ENCODE measurements at regions not wholly inside any gene's neighbourhood (a gene's known extent, or its start where the extent isn't known, plus 50 kb on each side); places are given as distances from the start of the nearest gene placed in this dataset.
"Not testable (repeated sequence)": the region's sequence is repeated elsewhere in the genome, so short reads cannot be mapped to it uniquely, and the experiment has no call there.

DNA sequence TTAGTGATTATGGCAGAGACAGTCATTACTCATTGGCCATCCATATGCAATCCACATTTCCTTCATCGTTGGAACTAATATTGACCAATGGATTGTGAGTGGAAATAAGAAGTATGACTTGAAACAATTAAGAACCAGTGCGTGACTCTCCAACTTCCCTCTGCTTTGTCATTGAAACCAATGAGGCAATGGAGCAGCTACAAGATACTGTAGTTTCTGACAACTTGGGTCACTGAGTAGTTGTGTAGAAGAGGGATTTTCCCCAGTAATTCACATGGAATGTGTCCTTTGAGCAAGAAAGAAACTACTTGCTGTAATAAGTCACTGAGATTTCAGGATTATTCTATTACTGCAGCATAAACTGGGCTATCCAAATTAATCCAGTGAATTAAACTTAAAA is 785.3 kb upstream of the RIOK2 start:
- DNase-seq (ENCODE audit: insufficient read length, low spot score) (no peak), FAIRE-seq (no peak)
- no peak for TF ChIP-seq POLR2AphosphoS5 (IDR thresholded peaks at IDR 0.05; ENCODE audit: low read depth, low read length)

GRCh38 chr5:97979740-97980139 is 793.7 kb upstream of the RGMB start:
- no peak for TF ChIP-seq POLR2A (IDR thresholded peaks at IDR 0.05; ENCODE audit: low read depth, low read length)
- no peak for TF ChIP-seq POU2F2 (IDR thresholded peaks at IDR 0.05; ENCODE audit: low read depth, low read length)
- TF ChIP-seq POLR2AphosphoS5 (IDR thresholded peaks at IDR 0.05; ENCODE audit: low read depth, low read length) = no peak
- no peak for TF ChIP-seq SPI1 (IDR thresholded peaks at IDR 0.05; ENCODE audit: low read depth, low read length)
- no peak for FAIRE-seq
- DNase-seq (ENCODE audit: insufficient read length, low spot score) = no peak

- FAIRE-seq = no peak
- TF ChIP-seq POU2F2 (IDR thresholded peaks at IDR 0.05; ENCODE audit: low read depth, low read length) (no peak), POLR2A (IDR thresholded peaks at IDR 0.05; ENCODE audit: low read depth, low read length) (no peak)
- no peak for DNase-seq (ENCODE audit: insufficient read length, low spot score)
Observed at GRCh38 chr5:97980291-97980690, 793.2 kb upstream of the RGMB start.

DNA sequence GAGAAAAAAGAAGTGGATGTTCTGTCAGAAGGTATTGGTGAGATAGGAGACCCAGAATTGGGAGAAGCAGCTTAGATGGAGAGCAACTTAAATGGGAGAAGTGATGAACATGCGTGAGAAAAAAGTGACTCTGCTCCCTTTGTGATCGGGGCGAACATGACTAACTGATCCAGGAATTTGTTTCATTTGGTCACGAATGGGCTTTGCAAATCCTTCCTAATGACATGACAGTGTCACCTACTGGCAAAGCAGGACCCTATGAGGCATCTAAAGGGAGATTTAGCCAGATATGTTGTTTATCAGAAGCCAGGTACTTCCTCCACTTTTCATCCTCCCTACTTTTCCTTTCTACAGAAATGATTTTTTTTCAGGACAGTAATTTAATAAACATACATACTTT is 787.4 kb upstream of the RGMB start:
- TF ChIP-seq SPI1 (IDR thresholded peaks at IDR 0.05; ENCODE audit: low read depth, low read length) (no peak), POU2F2 (IDR thresholded peaks at IDR 0.05; ENCODE audit: low read depth, low read length) (no peak), PAX5 (IDR thresholded peaks at IDR 0.05; ENCODE audit: insufficient read depth, low read length, severe bottlenecking) (no peak), TAF1 (IDR thresholded peaks at IDR 0.05; ENCODE audit: low read depth, low read length) (no peak), POLR2AphosphoS5 (IDR thresholded peaks at IDR 0.05; ENCODE audit: low read depth, low read length) (no peak), POLR2A (IDR thresholded peaks at IDR 0.05; ENCODE audit: low read depth, low read length) (no peak)
- DNase-seq (ENCODE audit: insufficient read length, low spot score) (no peak), FAIRE-seq (no peak)

GRCh38 chr5:97991236-97991635 is 782.2 kb upstream of the RGMB start:
- DNase-seq (ENCODE audit: insufficient read length, low spot score) = no peak
- TF ChIP-seq SPI1 (IDR thresholded peaks at IDR 0.05; ENCODE audit: low read depth, low read length) = no peak
- no peak for TF ChIP-seq POLR2AphosphoS5 (IDR thresholded peaks at IDR 0.05; ENCODE audit: low read depth, low read length)
- no peak for TF ChIP-seq PAX5 (IDR thresholded peaks at IDR 0.05; ENCODE audit: insufficient read depth, low read length, severe bottlenecking)
- TF ChIP-seq TAF1 (IDR thresholded peaks at IDR 0.05; ENCODE audit: low read depth, low read length) = no peak
- TF ChIP-seq POU2F2 (IDR thresholded peaks at IDR 0.05; ENCODE audit: low read depth, low read length) = no peak
- TF ChIP-seq POLR2A (IDR thresholded peaks at IDR 0.05; ENCODE audit: low read depth, low read length) = no peak
- FAIRE-seq = no peak

DNA sequence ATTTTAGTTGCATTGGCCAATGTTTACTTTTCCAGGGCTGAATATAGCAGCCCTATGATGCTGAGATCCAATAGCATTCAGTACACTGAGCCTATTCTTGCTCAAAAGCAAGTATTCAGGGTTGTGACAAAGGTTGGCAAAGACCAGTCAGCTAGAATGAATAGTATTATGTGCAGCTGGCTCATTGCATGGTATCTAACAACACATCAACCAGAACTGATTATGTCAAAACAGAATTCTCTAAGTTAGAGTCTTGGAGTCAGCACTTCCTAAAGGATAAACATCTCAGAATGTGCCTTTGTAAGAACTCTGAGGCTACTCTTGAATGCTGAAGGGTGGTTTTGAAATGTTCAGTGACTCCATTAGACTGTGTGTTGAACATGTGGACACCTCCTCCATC is 774.5 kb upstream of the RGMB start:
- DNase-seq (ENCODE audit: insufficient read length, low spot score) (no peak), FAIRE-seq (no peak)
- no peak for TF ChIP-seq POU2F2 (IDR thresholded peaks at IDR 0.05; ENCODE audit: low read depth, low read length)
- no peak for TF ChIP-seq SPI1 (IDR thresholded peaks at IDR 0.05; ENCODE audit: low read depth, low read length)
- TF ChIP-seq TAF1 (IDR thresholded peaks at IDR 0.05; ENCODE audit: low read depth, low read length) = no peak
- no peak for TF ChIP-seq POLR2AphosphoS5 (IDR thresholded peaks at IDR 0.05; ENCODE audit: low read depth, low read length)
- TF ChIP-seq POLR2A (IDR thresholded peaks at IDR 0.05; ENCODE audit: low read depth, low read length) = no peak
- TF ChIP-seq PAX5 (IDR thresholded peaks at IDR 0.05; ENCODE audit: insufficient read depth, low read length, severe bottlenecking) = no peak

DNA sequence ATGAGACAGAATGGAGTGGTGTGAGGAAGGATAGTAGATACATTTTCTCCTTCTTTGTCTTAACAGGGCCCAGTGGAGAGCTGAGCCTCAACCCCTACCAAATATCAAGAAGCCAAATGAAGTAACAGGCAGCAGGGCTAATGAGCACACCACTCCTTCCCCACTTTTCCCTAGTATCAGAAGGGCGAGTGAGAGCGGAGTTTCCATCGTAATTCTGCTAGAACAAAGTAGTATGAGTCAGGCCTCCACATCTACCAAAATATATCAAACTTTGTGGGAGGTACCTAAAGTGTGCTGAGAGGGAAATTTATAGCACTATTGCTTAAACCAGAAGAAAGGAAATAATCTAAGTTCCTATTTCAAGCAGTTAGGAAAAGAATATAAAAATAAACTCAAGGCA is 769.0 kb upstream of the RGMB start:
- FAIRE-seq = no peak
- DNase-seq (ENCODE audit: insufficient read length, low spot score) = no peak
- TF ChIP-seq POU2F2 (IDR thresholded peaks at IDR 0.05; ENCODE audit: low read depth, low read length) (no peak), POLR2AphosphoS5 (IDR thresholded peaks at IDR 0.05; ENCODE audit: low read depth, low read length) (no peak), POLR2A (IDR thresholded peaks at IDR 0.05; ENCODE audit: low read depth, low read length) (no peak), PAX5 (IDR thresholded peaks at IDR 0.05; ENCODE audit: insufficient read depth, low read length, severe bottlenecking) (no peak), SPI1 (IDR thresholded peaks at IDR 0.05; ENCODE audit: low read depth, low read length) (no peak), TAF1 (IDR thresholded peaks at IDR 0.05; ENCODE audit: low read depth, low read length) (no peak)

DNA sequence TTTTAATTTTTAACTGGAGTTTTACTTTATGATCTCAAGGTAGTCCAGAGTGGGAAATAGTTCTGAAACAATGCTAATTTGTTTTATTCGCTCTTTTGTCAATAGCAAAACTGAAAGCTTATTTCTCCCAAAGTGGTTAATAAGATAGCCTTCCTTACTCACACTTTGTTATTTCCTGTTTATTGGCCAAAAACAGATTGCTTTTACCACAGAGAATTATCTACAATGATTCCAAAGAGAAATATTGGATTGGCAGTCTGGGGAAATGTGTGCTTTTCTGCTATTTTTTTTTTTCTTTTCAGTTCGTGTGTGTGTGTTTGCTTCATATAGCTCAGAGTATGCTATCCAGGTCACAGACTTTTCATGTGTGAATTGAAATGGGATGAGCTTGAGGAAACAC is 756.7 kb upstream of the RGMB start:
- DNase-seq (ENCODE audit: insufficient read length, low spot score) (no peak), FAIRE-seq (no peak)
- TF ChIP-seq TAF1 (IDR thresholded peaks at IDR 0.05; ENCODE audit: low read depth, low read length) (no peak), POLR2A (IDR thresholded peaks at IDR 0.05; ENCODE audit: low read depth, low read length) (no peak)

- DNase-seq (ENCODE audit: insufficient read length, low spot score); FAIRE-seq: not testable (repeated sequence)
Observed at GRCh38 chr5:98030273-98030672, 743.2 kb upstream of the RGMB start.

- DNase-seq (ENCODE audit: insufficient read length, low spot score); FAIRE-seq: not testable (repeated sequence)
Observed at GRCh38 chr5:98031036-98031435, 742.4 kb upstream of the RGMB start.

DNA sequence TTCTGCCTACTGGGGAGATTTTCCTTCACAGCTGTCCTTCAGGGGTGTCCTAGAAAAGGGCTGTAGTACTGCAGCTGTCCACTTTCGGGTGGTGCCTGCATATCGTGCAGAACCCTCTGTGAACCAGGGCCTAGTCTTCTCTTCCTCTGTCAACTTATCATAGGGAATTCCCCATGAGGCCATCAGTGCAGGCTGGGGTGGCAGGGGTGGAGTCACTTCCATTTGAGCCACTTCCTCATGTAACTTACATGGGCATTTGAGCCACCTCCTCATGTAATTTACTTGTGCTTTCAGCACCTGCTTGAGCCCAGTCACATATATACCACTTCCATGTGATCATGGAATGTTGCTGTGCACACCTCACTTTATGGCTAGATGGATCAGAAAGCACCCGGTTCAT is 742.0 kb upstream of the RGMB start:
- FAIRE-seq (no peak), DNase-seq (ENCODE audit: insufficient read length, low spot score) (no peak)
- TF ChIP-seq TAF1 (IDR thresholded peaks at IDR 0.05; ENCODE audit: low read depth, low read length) = no peak
- TF ChIP-seq POLR2AphosphoS5 (IDR thresholded peaks at IDR 0.05; ENCODE audit: low read depth, low read length) = no peak
- no peak for TF ChIP-seq POLR2A (IDR thresholded peaks at IDR 0.05; ENCODE audit: low read depth, low read length)
- TF ChIP-seq SPI1 (IDR thresholded peaks at IDR 0.05; ENCODE audit: low read depth, low read length) = peak; percentile 45
- no peak for TF ChIP-seq POU2F2 (IDR thresholded peaks at IDR 0.05; ENCODE audit: low read depth, low read length)
- TF ChIP-seq PAX5 (IDR thresholded peaks at IDR 0.05; ENCODE audit: insufficient read depth, low read length, severe bottlenecking) = no peak

GRCh38 chr5:98031926-98032325 is 741.5 kb upstream of the RGMB start:
- TF ChIP-seq PAX5 (IDR thresholded peaks at IDR 0.05; ENCODE audit: insufficient read depth, low read length, severe bottlenecking) = no peak
- no peak for TF ChIP-seq POU2F2 (IDR thresholded peaks at IDR 0.05; ENCODE audit: low read depth, low read length)
- TF ChIP-seq POLR2AphosphoS5 (IDR thresholded peaks at IDR 0.05; ENCODE audit: low read depth, low read length) = no peak
- no peak for TF ChIP-seq TAF1 (IDR thresholded peaks at IDR 0.05; ENCODE audit: low read depth, low read length)
- TF ChIP-seq SPI1 (IDR thresholded peaks at IDR 0.05; ENCODE audit: low read depth, low read length) = no peak
- TF ChIP-seq POLR2A (IDR thresholded peaks at IDR 0.05; ENCODE audit: low read depth, low read length) = no peak
- FAIRE-seq = no peak
- DNase-seq (ENCODE audit: insufficient read length, low spot score) = no peak
